ENCODE measurements at regions not wholly inside any gene's neighbourhood (a gene's known extent, or its start where the extent isn't known, plus 50 kb on each side); places are given as distances from the start of the nearest gene placed in this dataset.
A peak's percentile ranks its signal among the peaks of the same experiment; 100 is the strongest.

GRCh38 chr2:240196716-240197461 is 56.4 kb upstream of the OTOS start:
- peak in 1 of 4 donors; percentile 7 for ATAC-seq
- Histone ChIP-seq H3K27me3 (no peaks in the 10 kb centered on the region), H3K27ac (no peak overlapping the region), H3K9me3 (no peaks in the 10 kb centered on the region), H3K4me3 (no peak overlapping the region), H3K4me1 (no peaks in the 10 kb centered on the region), H3K36me3 (no peaks in the 10 kb centered on the region)
- intact Hi-C loops (cut with DNase I): no loop called here
- DNase-seq: peak in 2 of 3 donors; percentile 35 to 37
- WGBS (ENCODE audit: insufficient coverage, low coverage, low lambda C conversion rate, missing lambda C conversion rate): no CpG with 5 or more reads among the region's 10 CpGs
- no peak for TF ChIP-seq CTCF (IDR thresholded peaks at IDR 0.05)
- no peak for TF ChIP-seq POLR2A (IDR thresholded peaks at IDR 0.05)

- intact Hi-C loops (cut with DNase I): no loop called here
- no peaks in the 10 kb centered on the region for H3K4me1 ChIP-seq
- WGBS (ENCODE audit: insufficient coverage, low coverage, low lambda C conversion rate, missing lambda C conversion rate): 88% methylated on average over 17 of the region's 17 CpGs
- no peak overlapping the region for H3K27ac ChIP-seq
- no peaks in the 10 kb centered on the region for H3K27me3 ChIP-seq
- ATAC-seq: no peak
- no peaks in the 10 kb centered on the region for H3K9me3 ChIP-seq
- DNase-seq: peak in 2 of 3 donors; percentile 15 to 37
- H3K36me3 ChIP-seq: no peaks in the 10 kb centered on the region
- TF ChIP-seq POLR2A (IDR thresholded peaks at IDR 0.05) (no peak), CTCF (IDR thresholded peaks at IDR 0.05) (no peak)
- H3K4me3 ChIP-seq: no peak overlapping the region
These were observed 57.1 kb upstream of the OTOS start for GRCh38 chr2:240197462-240198139.

- Histone ChIP-seq H3K27ac (no peak overlapping the region), H3K36me3 (no peaks in the 10 kb centered on the region), H3K4me3 (no peak overlapping the region), H3K9me3 (no peaks in the 10 kb centered on the region), H3K27me3 (no peaks in the 10 kb centered on the region), H3K4me1 (no peaks in the 10 kb centered on the region)
- WGBS (ENCODE audit: insufficient coverage, low coverage, low lambda C conversion rate, missing lambda C conversion rate): 91% methylated on average over 4 of the region's 6 CpGs
- ATAC-seq: no peak
- DNase-seq: peak in 1 of 3 donors; percentile 17
- TF ChIP-seq POLR2A (IDR thresholded peaks at IDR 0.05) (no peak), CTCF (IDR thresholded peaks at IDR 0.05) (no peak)
- intact Hi-C loops (cut with DNase I): no loop called here
These were observed 57.8 kb upstream of the OTOS start for GRCh38 chr2:240198226-240198625.

- 71% methylated on average over 4 of the region's 16 CpGs for WGBS (ENCODE audit: insufficient coverage, low coverage, low lambda C conversion rate, missing lambda C conversion rate)
- Histone ChIP-seq H3K4me1 (no peaks in the 10 kb centered on the region), H3K36me3 (no peaks in the 10 kb centered on the region), H3K9me3 (no peaks in the 10 kb centered on the region), H3K27ac (no peak overlapping the region), H3K27me3 (no peaks in the 10 kb centered on the region), H3K4me3 (no peak overlapping the region)
- intact Hi-C loops (cut with DNase I): no loop called here
- DNase-seq (peak in 2 of 3 donors; percentile 25 to 27), ATAC-seq (no peak)
- TF ChIP-seq CTCF (IDR thresholded peaks at IDR 0.05) (no peak), POLR2A (IDR thresholded peaks at IDR 0.05) (no peak)
These were observed 58.8 kb upstream of the OTOS start for GRCh38 chr2:240199133-240199870.

Data from right lobe of liver (tissue), 6 donors.